Frontal cortex (tissue), 3 donors: ENCODE measurements at regions not wholly inside any gene's neighbourhood (a gene's known extent, or its start where the extent isn't known, plus 50 kb on each side); places are given as distances from the start of the nearest gene placed in this dataset.

Experiments used
- DNase-seq, 2 donors: peaks; one replicate each; pipeline ENCODE4 v3.0.0; 2012; ENCODE audit warnings: low spot score in 2 of 2
- FAIRE-seq: peaks from 2 replicates; lab custom pipeline; 2012; peaks lifted over from hg19 to GRCh38; lab: Jason Lieb, UNC
- donor health status: control.
- donor health status: control.
- donor health status: control.

GRCh38 chr4:4808086-4808485 lies 51.4 kb upstream of the MSX1 start:
- FAIRE-seq = no peak
- no peak for DNase-seq

- FAIRE-seq (no peak), DNase-seq (no peak)
Observed at GRCh38 chr4:4805887-4806286, 53.6 kb upstream of the MSX1 start.

GRCh38 chr4:4803912-4804296 lies 55.6 kb upstream of the MSX1 start:
- no peak for DNase-seq
- FAIRE-seq = no peak

GRCh38 chr4:4803216-4803911 lies 56.1 kb upstream of the MSX1 start:
- FAIRE-seq (no peak), DNase-seq (no peak)

GRCh38 chr4:4800646-4801408 lies 58.6 kb upstream of the MSX1 start:
- DNase-seq (no peak), FAIRE-seq (no peak)

- DNase-seq = no peak
- no peak for FAIRE-seq
Observed at GRCh38 chr4:4794421-4794820, 65.0 kb upstream of the MSX1 start.

GRCh38 chr4:4792466-4792865 lies 67.0 kb upstream of the MSX1 start:
- DNase-seq (no peak), FAIRE-seq (no peak)

GRCh38 chr4:4791299-4792111 lies 68.0 kb upstream of the MSX1 start:
- FAIRE-seq (no peak), DNase-seq (no peak)

- DNase-seq (no peak), FAIRE-seq (no peak)
Observed at GRCh38 chr4:4789462-4789861, 70.0 kb upstream of the MSX1 start.

- DNase-seq = no peak
- no peak for FAIRE-seq
Observed at GRCh38 chr4:4788573-4788972, 70.9 kb upstream of the MSX1 start.

- FAIRE-seq (no peak), DNase-seq (no peak)
Observed at GRCh38 chr4:4787421-4787820, 72.0 kb upstream of the MSX1 start.

- no peak for FAIRE-seq
- no peak for DNase-seq
Observed at GRCh38 chr4:4784379-4784778, 75.1 kb upstream of the MSX1 start.

- FAIRE-seq (no peak), DNase-seq (no peak)
Observed at GRCh38 chr4:4783847-4784246, 75.6 kb upstream of the MSX1 start.

- FAIRE-seq (no peak), DNase-seq (no peak)
Observed at GRCh38 chr4:4782969-4783368, 76.5 kb upstream of the MSX1 start.

GRCh38 chr4:4781936-4782707 lies 77.3 kb upstream of the MSX1 start:
- DNase-seq (no peak), FAIRE-seq (no peak)

GRCh38 chr4:4780729-4781244 lies 78.7 kb upstream of the MSX1 start:
- DNase-seq (no peak), FAIRE-seq (no peak)

GRCh38 chr4:4779486-4779885 lies 80.0 kb upstream of the MSX1 start:
- DNase-seq (no peak), FAIRE-seq (no peak)

- no peak for FAIRE-seq
Observed at GRCh38 chr4:4779054-4779453, 80.4 kb upstream of the MSX1 start.

GRCh38 chr4:4778554-4778953 lies 80.9 kb upstream of the MSX1 start:
- DNase-seq (no peak), FAIRE-seq (no peak)

More at GRCh38 chr4:4779054-4779453, 80.4 kb upstream of the MSX1 start:
- DNase-seq = no peak

GRCh38 chr4:4776934-4777333 lies 82.5 kb upstream of the MSX1 start:
- DNase-seq (no peak), FAIRE-seq (no peak)
